GM12891 (cell line): ENCODE measurements at regions not wholly inside any gene's neighbourhood (a gene's known extent, or its start where the extent isn't known, plus 50 kb on each side); places are given as distances from the start of the nearest gene placed in this dataset.

Source experiments
- POLR2A ChIP-seq: IDR thresholded peaks from 2 replicates; pipeline ENCODE4 v1.6.1; 2011; ENCODE audit warnings: low read depth, low read length, control low read depth
- POLR2AphosphoS5 ChIP-seq: IDR thresholded peaks from 2 replicates; pipeline ENCODE4 v1.6.1; 2011; ENCODE audit warnings: low read depth, low read length, control low read depth
- POU2F2 ChIP-seq: IDR thresholded peaks from 2 replicates; pipeline ENCODE4 v1.6.1; 2011; ENCODE audit warnings: low read depth, mild to moderate bottlenecking, control low read depth, low read length, moderate library complexity
- TAF1 ChIP-seq: IDR thresholded peaks from 2 replicates; pipeline ENCODE4 v1.6.1; 2011; ENCODE audit warnings: low read depth, low read length, control low read depth

GRCh38 chr9:90016272-90016671 is 411.5 kb downstream of the GADD45G start:
- no peak for TF ChIP-seq TAF1
- no peak for TF ChIP-seq POLR2A
- TF ChIP-seq POU2F2: no peak
- TF ChIP-seq POLR2AphosphoS5: no peak
